IPS-20b (cell line): ENCODE measurements at regions not wholly inside any gene's neighbourhood (a gene's known extent, or its start where the extent isn't known, plus 50 kb on each side); places are given as distances from the start of the nearest gene placed in this dataset.

Experiments used
- H3K27ac ChIP-seq: one replicate; pipeline ENCODE4 v1.5.1; 2013; ENCODE audit warnings: low read length
- H3K27me3 ChIP-seq: 2 replicates; pipeline ENCODE4 v1.6.1; 2013; ENCODE audit warnings: mild to moderate bottlenecking, low read length, inconsistent platforms; ENCODE audit not compliant: insufficient read depth
- H3K36me3 ChIP-seq: 2 replicates; pipeline ENCODE4 v1.6.1; 2013; ENCODE audit warnings: low read depth, mild to moderate bottlenecking, inconsistent platforms, low read length, moderate library complexity; ENCODE audit not compliant: insufficient read depth
- H3K4me1 ChIP-seq: 2 replicates; pipeline ENCODE4 v1.6.1; 2013; ENCODE audit warnings: mild to moderate bottlenecking, control low read depth, inconsistent platforms, low read length, moderate library complexity; ENCODE audit not compliant: insufficient read depth
- H3K4me3 ChIP-seq: 2 replicates; pipeline ENCODE4 v1.5.1; 2013; ENCODE audit warnings: mild to moderate bottlenecking, low read length, inconsistent platforms
- H3K9ac ChIP-seq: 2 replicates; pipeline ENCODE4 v1.6.1; 2013; ENCODE audit warnings: low read depth, mild to moderate bottlenecking, inconsistent platforms, low read length, moderate library complexity
- H3K9me3 ChIP-seq: 2 replicates; pipeline ENCODE4 v1.6.1; 2013; ENCODE audit warnings: mild to moderate bottlenecking, low read depth, low read length, inconsistent platforms; ENCODE audit not compliant: insufficient read depth

- Histone ChIP-seq H3K9ac (no peak overlapping the region), H3K4me1 (no peaks in the 10 kb centered on the region), H3K36me3 (no peaks in the 10 kb centered on the region), H3K4me3 (no peak overlapping the region), H3K9me3 (no peaks in the 10 kb centered on the region; the same call in 1 of the 2 replicates), H3K27ac (no peak overlapping the region), H3K27me3 (no peaks in the 10 kb centered on the region)
These were observed 131.8 kb upstream of the MCTP2 start for GRCh38 chr15:94099574-94099960.

- Histone ChIP-seq H3K9ac (no peak overlapping the region), H3K27me3 (no peaks in the 10 kb centered on the region), H3K36me3 (no peaks in the 10 kb centered on the region), H3K4me3 (no peak overlapping the region), H3K4me1 (no peaks in the 10 kb centered on the region), H3K9me3 (no peaks in the 10 kb centered on the region), H3K27ac (no peak overlapping the region)
These were observed 132.3 kb upstream of the MCTP2 start for GRCh38 chr15:94098921-94099573.

GRCh38 chr15:94097552-94097951 lies 133.8 kb upstream of the MCTP2 start:
- no peak overlapping the region for H3K9ac ChIP-seq
- H3K4me3 ChIP-seq: no peak overlapping the region
- H3K4me1 ChIP-seq: no peaks in the 10 kb centered on the region
- no peaks in the 10 kb centered on the region for H3K27me3 ChIP-seq
- no peaks in the 10 kb centered on the region for H3K9me3 ChIP-seq
- no peak overlapping the region for H3K27ac ChIP-seq
- no peaks in the 10 kb centered on the region for H3K36me3 ChIP-seq

GRCh38 chr15:94094310-94094709 lies 137.1 kb upstream of the MCTP2 start:
- H3K27ac ChIP-seq: no peak overlapping the region
- H3K4me1 ChIP-seq: no peaks in the 10 kb centered on the region
- no peaks in the 10 kb centered on the region for H3K9me3 ChIP-seq
- no peaks in the 10 kb centered on the region for H3K36me3 ChIP-seq
- no peak overlapping the region for H3K9ac ChIP-seq
- H3K27me3 ChIP-seq: no peaks in the 10 kb centered on the region
- H3K4me3 ChIP-seq: no peak overlapping the region

- H3K27me3 ChIP-seq: no peaks in the 10 kb centered on the region
- H3K4me1 ChIP-seq: peaks cover 5% of the 10 kb centered on the region; the same call in 1 of the 2 replicates
- no peaks in the 10 kb centered on the region for H3K9me3 ChIP-seq
- H3K36me3 ChIP-seq: no peaks in the 10 kb centered on the region
- H3K4me3 ChIP-seq: no peak overlapping the region
- no peak overlapping the region for H3K27ac ChIP-seq
- H3K9ac ChIP-seq: no peak overlapping the region
These were observed 145.0 kb upstream of the MCTP2 start for GRCh38 chr15:94086341-94086740.

GRCh38 chr15:94083467-94084052 lies 147.8 kb upstream of the MCTP2 start:
- H3K36me3 ChIP-seq: no peaks in the 10 kb centered on the region
- no peak overlapping the region for H3K9ac ChIP-seq
- no peaks in the 10 kb centered on the region for H3K27me3 ChIP-seq
- no peaks in the 10 kb centered on the region for H3K9me3 ChIP-seq
- no peak overlapping the region for H3K27ac ChIP-seq
- H3K4me1 ChIP-seq: peaks cover 5% of the 10 kb centered on the region; the same call in 1 of the 2 replicates
- no peak overlapping the region for H3K4me3 ChIP-seq

- H3K4me3 ChIP-seq: no peak overlapping the region
- no peaks in the 10 kb centered on the region for H3K36me3 ChIP-seq
- no peaks in the 10 kb centered on the region for H3K27me3 ChIP-seq
- H3K9ac ChIP-seq: no peak overlapping the region
- no peaks in the 10 kb centered on the region for H3K9me3 ChIP-seq
- H3K27ac ChIP-seq: no peak overlapping the region
- peaks cover 5% of the 10 kb centered on the region; the same call in 1 of the 2 replicates for H3K4me1 ChIP-seq
These were observed 149.5 kb upstream of the MCTP2 start for GRCh38 chr15:94081829-94082228.

GRCh38 chr15:94080989-94081605 lies 150.3 kb upstream of the MCTP2 start:
- Histone ChIP-seq H3K4me3 (no peak overlapping the region), H3K9ac (no peak overlapping the region), H3K4me1 (peaks cover 5% of the 10 kb centered on the region; the same call in 1 of the 2 replicates), H3K9me3 (no peaks in the 10 kb centered on the region), H3K27me3 (no peaks in the 10 kb centered on the region), H3K27ac (no peak overlapping the region), H3K36me3 (no peaks in the 10 kb centered on the region)

GRCh38 chr15:94080416-94080815 lies 150.9 kb upstream of the MCTP2 start:
- peaks cover 5% of the 10 kb centered on the region; the same call in 1 of the 2 replicates for H3K4me1 ChIP-seq
- H3K27ac ChIP-seq: no peak overlapping the region
- no peaks in the 10 kb centered on the region for H3K9me3 ChIP-seq
- H3K27me3 ChIP-seq: no peaks in the 10 kb centered on the region
- H3K4me3 ChIP-seq: no peak overlapping the region
- no peak overlapping the region for H3K9ac ChIP-seq
- H3K36me3 ChIP-seq: no peaks in the 10 kb centered on the region

GRCh38 chr15:94079968-94080367 lies 151.4 kb upstream of the MCTP2 start:
- Histone ChIP-seq H3K27me3 (no peaks in the 10 kb centered on the region), H3K4me1 (peaks cover 5% of the 10 kb centered on the region; the same call in 1 of the 2 replicates), H3K36me3 (no peaks in the 10 kb centered on the region), H3K27ac (no peak overlapping the region), H3K9me3 (no peaks in the 10 kb centered on the region), H3K9ac (no peak overlapping the region), H3K4me3 (no peak overlapping the region)

- H3K27ac ChIP-seq: no peak overlapping the region
- H3K4me1 ChIP-seq: peaks cover 5% of the 10 kb centered on the region; the same call in 1 of the 2 replicates
These were observed 151.9 kb upstream of the MCTP2 start for GRCh38 chr15:94079459-94079858.

GRCh38 chr15:94077938-94078337 lies 153.4 kb upstream of the MCTP2 start:
- no peak overlapping the region for H3K27ac ChIP-seq
- no peaks in the 10 kb centered on the region for H3K36me3 ChIP-seq
- no peaks in the 10 kb centered on the region for H3K27me3 ChIP-seq
- H3K9me3 ChIP-seq: no peaks in the 10 kb centered on the region
- H3K9ac ChIP-seq: no peak overlapping the region
- H3K4me1 ChIP-seq: no peaks in the 10 kb centered on the region; the same call in 1 of the 2 replicates
- H3K4me3 ChIP-seq: no peak overlapping the region

More at GRCh38 chr15:94079459-94079858, 151.9 kb upstream of the MCTP2 start:
- Histone ChIP-seq H3K4me3 (no peak overlapping the region), H3K9me3 (no peaks in the 10 kb centered on the region), H3K27me3 (no peaks in the 10 kb centered on the region), H3K9ac (no peak overlapping the region), H3K36me3 (no peaks in the 10 kb centered on the region)
